Panc1 (cell line): ENCODE measurements at regions not wholly inside any gene's neighbourhood (a gene's known extent, or its start where the extent isn't known, plus 50 kb on each side); places are given as distances from the start of the nearest gene placed in this dataset.

ENCODE experiments used
- ATAC-seq: fragments of 200-7000 bp; cut with Tn5 transposase; 2 replicates; pipeline ENCODE4 v1.9.1; 2020; ENCODE audit warnings: mild to moderate bottlenecking, moderate library complexity
- BruUV-seq: library from RNA; stranded (reverse); fragments of 400-500 nt; replicated peaks from 2 replicates; lab custom pipeline; 2021; lab: Mats Ljungman, UMichigan
- CTCF ChIA-PET: fragments of 300-600 bp; sonication (Branson Sonifier 250); formaldehyde crosslinking; loops from one replicate; lab custom pipeline; 2022; ENCODE audit warnings: antibody characterized with exemption; lab: Charles Lee
- POLR2A ChIA-PET: fragments of 300-600 bp; sonication (Branson Sonifier 250); formaldehyde crosslinking; loops from one replicate; lab custom pipeline; 2022; ENCODE audit warnings: antibody characterized with exemption; lab: Charles Lee
- DNase-seq: peaks from one replicate; pipeline ENCODE4 v3.0.0-alpha.2; 2010; ENCODE audit warnings: low read depth, low spot score
- H3K27ac ChIP-seq: 2 replicates; pipeline ENCODE4 v1.5.1; 2011; ENCODE audit warnings: mild to moderate bottlenecking, low read length, inconsistent platforms
- H3K27me3 ChIP-seq: fragments of 200-500 bp; sonication (Bioruptor generic); 2 replicates; pipeline ENCODE4 v1.6.0; 2014; ENCODE audit warnings: low read length, inconsistent platforms; ENCODE audit not compliant: control insufficient read depth, insufficient read depth
- H3K36me3 ChIP-seq: fragments of 200-500 bp; sonication (Bioruptor generic); 2 replicates; pipeline ENCODE4 v1.5.1; 2014; ENCODE audit warnings: inconsistent platforms, mild to moderate bottlenecking, low read length, moderate library complexity; ENCODE audit not compliant: control insufficient read depth, insufficient read depth
- H3K4me1 ChIP-seq: 2 replicates; pipeline ENCODE4 v1.5.1; 2011; ENCODE audit warnings: inconsistent platforms, mild to moderate bottlenecking, low read length, moderate library complexity; ENCODE audit not compliant: control insufficient read depth, insufficient read depth
- H3K4me3 ChIP-seq, 2 experiments: 2 replicates each; pipeline ENCODE4 v1.5.1; 2011 to 2012; ENCODE audit warnings: low read depth in 2 of 2, low read length in 2 of 2, mild to moderate bottlenecking in 2 of 2, inconsistent platforms in 1 of 2, moderate library complexity in 1 of 2
- H3K9me3 ChIP-seq: fragments of 200-500 bp; sonication (Bioruptor generic); 2 replicates; pipeline ENCODE4 v1.5.1; 2014; ENCODE audit warnings: low read depth, mild to moderate bottlenecking, inconsistent platforms, low read length, moderate library complexity; ENCODE audit not compliant: control insufficient read depth, insufficient read depth
- CTCF ChIP-seq: fragments of 450-650 bp; IDR thresholded peaks from 2 replicates; pipeline ENCODE4 v1.5.1; 2017; ENCODE audit warnings: mild to moderate bottlenecking
- POLR2AphosphoS5 ChIP-seq: IDR thresholded peaks from 2 replicates; pipeline ENCODE4 v1.6.1; 2012; ENCODE audit warnings: mild to moderate bottlenecking, low read depth, low read length, moderate library complexity
- REST ChIP-seq, 2 experiments: IDR thresholded peaks; 2 replicates each; pipeline ENCODE4 v1.6.1; 2011 to 2012; ENCODE audit warnings: low read depth in 2 of 2, control low read depth in 1 of 2, low read length in 1 of 2, mild to moderate bottlenecking in 1 of 2, moderate library complexity in 1 of 2; ENCODE audit not compliant: insufficient read depth in 1 of 2
- SIN3A ChIP-seq: IDR thresholded peaks from 2 replicates; pipeline ENCODE4 v1.6.1; 2012; ENCODE audit warnings: low read depth, mild to moderate bottlenecking, low read length, moderate library complexity, borderline replicate concordance; ENCODE audit not compliant: insufficient read depth
- TCF7L2 ChIP-seq: IDR thresholded peaks from 2 replicates; pipeline ENCODE4 v1.6.1; 2011; ENCODE audit warnings: mild to moderate bottlenecking, low read depth, low read length, inconsistent platforms
- in situ Hi-C: cut with HindIII; loops from 2 replicates; pipeline ENCODE4 v1.10.0; 2016; ENCODE audit warnings: low sequenced_read_pairs, low pct_unique_long_range_greater_than_20kb
- intact Hi-C: fragments of 100-400 bp; cut with micrococcal nuclease; formaldehyde crosslinking; loops from one replicate; pipeline ENCODE4 v1.10.0; 2022; ENCODE audit not compliant: unreplicated experiment

- Histone ChIP-seq H3K4me1 (no peaks in the 10 kb centered on the region), H3K4me3 (no peak overlapping the region), H3K9me3 (no peaks in the 10 kb centered on the region), H3K36me3 (no peaks in the 10 kb centered on the region), H3K27me3 (no peaks in the 10 kb centered on the region), H3K27ac (no peak overlapping the region)
- intact Hi-C loops (no loop called here), in situ Hi-C loops (no loop called here)
- TF ChIP-seq CTCF: no peak
- no peak for TF ChIP-seq POLR2AphosphoS5
- TF ChIP-seq REST (IDR thresholded peaks at IDR 0.05; ENCODE audit: insufficient read depth in 1 of 2, low read depth in 2 of 2, low read length in 1 of 2): no peak
- no peak for TF ChIP-seq SIN3A
- no peak for TF ChIP-seq TCF7L2
- DNase-seq: no peak
- no peak for ATAC-seq
- ChIA-PET POLR2A (no interaction called here), CTCF (no interaction called here)
- BruUV-seq: no TSS peak
These were observed 2291.1 kb downstream of the MRPL39 start for GRCh38 chr21:23316190-23316589.

- no peak for ATAC-seq
- H3K4me1 ChIP-seq: no peaks in the 10 kb centered on the region
- no peaks in the 10 kb centered on the region for H3K36me3 ChIP-seq
- no TSS peak for BruUV-seq
- ChIA-PET POLR2A (no interaction called here), CTCF (interaction anchor here (0.6 kb wide), 1 partner anchor 12 kb away, joined by 4 read pairs; no protein-coding TSS in a partner anchor)
- no peaks in the 10 kb centered on the region for H3K9me3 ChIP-seq
- DNase-seq: no peak
- H3K4me3 ChIP-seq: no peak overlapping the region
- in situ Hi-C loops: no loop called here
- H3K27ac ChIP-seq: no peak overlapping the region
- intact Hi-C loops: no loop called here
- no peak for TF ChIP-seq POLR2AphosphoS5
- TF ChIP-seq TCF7L2: no peak
- no peak for TF ChIP-seq REST (IDR thresholded peaks at IDR 0.05; ENCODE audit: insufficient read depth in 1 of 2, low read depth in 2 of 2, low read length in 1 of 2)
- TF ChIP-seq CTCF: no peak
- no peak for TF ChIP-seq SIN3A
- no peaks in the 10 kb centered on the region for H3K27me3 ChIP-seq
These were observed 2298.5 kb downstream of the MRPL39 start for GRCh38 chr21:23308741-23309140.
